HCT116 (cell line): ENCODE measurements at regions not wholly inside any gene's neighbourhood (a gene's known extent, or its start where the extent isn't known, plus 50 kb on each side); places are given as distances from the start of the nearest gene placed in this dataset.

Experiments
- ATF3 ChIP-seq: IDR thresholded peaks from 2 replicates; pipeline ENCODE4 v1.6.1; 2012
- CTCF ChIP-seq, 3 experiments: fragments of 200-600 bp in 1 of 3; sonication (generic) in 1 of 3; IDR thresholded peaks in 2 of 3; conservative IDR thresholded peaks in 1 of 3; 2 replicates each; pipeline ENCODE4 v1.5.1; 2012 to 2017; ENCODE audit warnings: low read depth in 2 of 3, low read length in 2 of 3, antibody characterized with exemption in 1 of 3, borderline replicate concordance in 1 of 3, control low read depth in 1 of 3, mild to moderate bottlenecking in 1 of 3, mixed read lengths in 1 of 3, mixed run types in 1 of 3, moderate library complexity in 1 of 3; ENCODE audit not compliant: insufficient read depth in 1 of 3
- POLR2A ChIP-seq: IDR thresholded peaks from 2 replicates; pipeline ENCODE4 v1.7.0; 2011; ENCODE audit warnings: borderline replicate concordance; ENCODE audit not compliant: insufficient read depth, insufficient read length; ENCODE audit errors: extremely low read depth
- SRF ChIP-seq: IDR thresholded peaks from 2 replicates; pipeline ENCODE4 v1.6.1; 2012; ENCODE audit warnings: low read depth
- YY1 ChIP-seq: IDR thresholded peaks from 2 replicates; pipeline ENCODE4 v1.6.1; 2011; ENCODE audit warnings: low read length, low read depth, moderate library complexity, mild to moderate bottlenecking; ENCODE audit not compliant: insufficient replicate concordance; ENCODE audit errors: extremely low read depth

GRCh38 chr11:86192519-86193257 is 51.9 kb upstream of the EED start:
- TF ChIP-seq ATF3 (no peak), CTCF (IDR thresholded peaks at IDR 0.05 in 2 of 3, conservative IDR thresholded peaks at IDR 0.05 in 1 of 3; ENCODE audit: borderline replicate concordance in 1 of 3, insufficient read depth in 1 of 3, low read depth in 2 of 3, low read length in 2 of 3) (no peak), POLR2A (no peak), SRF (no peak), YY1 (no peak)
